Activated naive CD8-positive, alpha-beta T cell treated with anti-CD3 and anti-CD28 coated beads, Interleukin-2, amount 10 ng/mL, durations not matched to agents 7 days and 5 days (primary cell): ENCODE measurements at regions not wholly inside any gene's neighbourhood (a gene's known extent, or its start where the extent isn't known, plus 50 kb on each side); places are given as distances from the start of the nearest gene placed in this dataset.
"Not testable (repeated sequence)": the region's sequence is repeated elsewhere in the genome, so short reads cannot be mapped to it uniquely, and the experiment has no call there.

Experiments used
- ATAC-seq: fragments of 150-1000 bp; cut with Tn5 transposase; one replicate; pipeline ENCODE4 v1.10.0; 2021; ENCODE audit warnings: low read depth, moderate library complexity
- POLR2A ChIA-PET: fragments of 350-600 bp; sonication (Branson Sonifier 250); formaldehyde crosslinking; loops from one replicate; lab custom pipeline; 2021; ENCODE audit warnings: antibody characterized with exemption; lab: Charles Lee
- DNase-seq: peaks from one replicate; pipeline ENCODE4 v3.0.0; 2021
- H3K27ac Mint-ChIP-seq: one replicate; pipeline ENCODE4 v1.8.0; 2022; ENCODE audit warnings: mild to moderate bottlenecking, mixed read lengths
- H3K27me3 Mint-ChIP-seq: one replicate; pipeline ENCODE4 v1.8.0; 2022; ENCODE audit warnings: mild to moderate bottlenecking, moderate library complexity, mixed read lengths
- H3K36me3 Mint-ChIP-seq: one replicate; pipeline ENCODE4 v1.8.0; 2021; ENCODE audit warnings: mild to moderate bottlenecking, mixed read lengths
- H3K4me1 Mint-ChIP-seq: one replicate; pipeline ENCODE4 v1.8.0; 2021; ENCODE audit warnings: mixed read lengths
- H3K4me3 Mint-ChIP-seq: one replicate; pipeline ENCODE4 v1.8.0; 2022; ENCODE audit warnings: mild to moderate bottlenecking, moderate library complexity, mixed read lengths
- H3K9me3 Mint-ChIP-seq: one replicate; pipeline ENCODE4 v1.8.0; 2021; ENCODE audit warnings: mixed read lengths

GRCh38 chr13:21282065-21282464, 105.6 kb downstream of the MRPL57 start:
- ATAC-seq (no peak), DNase-seq (no peak)
- Mint-ChIP-seq H3K9me3 (no peaks in the 10 kb centered on the region), H3K4me1 (no peaks in the 10 kb centered on the region), H3K36me3 (no peaks in the 10 kb centered on the region), H3K27me3 (peaks cover 18% of the 10 kb centered on the region), H3K27ac (no peak overlapping the region), H3K4me3 (no peak overlapping the region)
- POLR2A ChIA-PET: no interaction called here

GRCh38 chr13:21287331-21287907, 111.0 kb downstream of the MRPL57 start:
- POLR2A ChIA-PET: no interaction called here

GRCh38 chr13:21289475-21289874, 113.0 kb downstream of the MRPL57 start:
- no peaks in the 10 kb centered on the region for H3K4me1 Mint-ChIP-seq
- H3K36me3 Mint-ChIP-seq: no peaks in the 10 kb centered on the region
- H3K27me3 Mint-ChIP-seq: no peaks in the 10 kb centered on the region
- ATAC-seq (no peak), DNase-seq (no peak)
- POLR2A ChIA-PET: no interaction called here
- H3K4me3 Mint-ChIP-seq: no peak overlapping the region
- no peaks in the 10 kb centered on the region for H3K9me3 Mint-ChIP-seq
- H3K27ac Mint-ChIP-seq: no peak overlapping the region

More at GRCh38 chr13:21287331-21287907, 111.0 kb downstream of the MRPL57 start:
- Mint-ChIP-seq H3K4me3 (no peak overlapping the region), H3K4me1 (no peaks in the 10 kb centered on the region), H3K27me3 (peaks cover 11% of the 10 kb centered on the region), H3K9me3 (no peaks in the 10 kb centered on the region), H3K36me3 (no peaks in the 10 kb centered on the region), H3K27ac (no peak overlapping the region)
- DNase-seq (no peak), ATAC-seq (no peak)

- H3K27me3 Mint-ChIP-seq, H3K36me3 Mint-ChIP-seq, POLR2A ChIA-PET, DNase-seq, H3K4me3 Mint-ChIP-seq, H3K4me1 Mint-ChIP-seq, H3K27ac Mint-ChIP-seq, ATAC-seq, H3K9me3 Mint-ChIP-seq: not testable (repeated sequence)
Measured at GRCh38 chr13:21290442-21291002, 114.1 kb downstream of the MRPL57 start.

- H3K9me3 Mint-ChIP-seq: no peaks in the 10 kb centered on the region
- no peak for DNase-seq
- H3K27ac Mint-ChIP-seq: no peak overlapping the region
- POLR2A ChIA-PET: no interaction called here
- no peak for ATAC-seq
- no peaks in the 10 kb centered on the region for H3K27me3 Mint-ChIP-seq
- H3K36me3 Mint-ChIP-seq: no peaks in the 10 kb centered on the region
- H3K4me1 Mint-ChIP-seq: no peaks in the 10 kb centered on the region
- H3K4me3 Mint-ChIP-seq: no peak overlapping the region
Measured at GRCh38 chr13:21291840-21292239, 115.4 kb downstream of the MRPL57 start.

GRCh38 chr13:21296991-21297390, 120.5 kb downstream of the MRPL57 start:
- H3K9me3 Mint-ChIP-seq, H3K36me3 Mint-ChIP-seq, H3K27me3 Mint-ChIP-seq, ATAC-seq: not testable (repeated sequence)
- Mint-ChIP-seq H3K4me1 (peaks cover 19% of the 10 kb centered on the region), H3K4me3 (peak overlapping the region; percentile 90), H3K27ac (peak overlapping the region; percentile 42)
- POLR2A ChIA-PET: interaction anchor here (2.4 to 3.0 kb wide), 2 partner anchors 162 to 180 kb away, joined by 12 to 13 read pairs; partner anchors contain the start of gene ZDHHC20
- DNase-seq: peak; percentile 40

- POLR2A ChIA-PET: interaction anchor here (0.7 to 3.0 kb wide), 4 partner anchors 120 to 306 kb away, joined by 4 to 13 read pairs (median 8); partner anchors contain the start of genes MICU2 and ZDHHC20
- DNase-seq (no peak), ATAC-seq (no peak)
- no peaks in the 10 kb centered on the region for H3K9me3 Mint-ChIP-seq
- H3K27ac Mint-ChIP-seq: peak overlapping the region; percentile 42
- peak overlapping the region; percentile 90 for H3K4me3 Mint-ChIP-seq
- no peaks in the 10 kb centered on the region for H3K27me3 Mint-ChIP-seq
- H3K4me1 Mint-ChIP-seq: peaks cover 20% of the 10 kb centered on the region
- peaks cover 1% of the 10 kb centered on the region for H3K36me3 Mint-ChIP-seq
Measured at GRCh38 chr13:21297447-21297846, 121.0 kb downstream of the MRPL57 start.

GRCh38 chr13:21297914-21298831, 121.7 kb downstream of the MRPL57 start:
- POLR2A ChIA-PET: interaction anchor here (0.7 to 3.0 kb wide), 6 partner anchors 121 to 306 kb away, joined by 3 to 13 read pairs (median 4); partner anchors contain the start of genes MICU2, MRPL57, SKA3 and ZDHHC20
- Mint-ChIP-seq H3K27ac (peak overlapping the region; percentile 42), H3K9me3 (no peaks in the 10 kb centered on the region), H3K36me3 (peaks cover 5% of the 10 kb centered on the region), H3K4me3 (peak overlapping the region; percentile 90), H3K27me3 (no peaks in the 10 kb centered on the region), H3K4me1 (peaks cover 21% of the 10 kb centered on the region)
- peak; percentile 91 for ATAC-seq
- DNase-seq: peak; percentile 90

GRCh38 chr13:21304256-21304655, 127.8 kb downstream of the MRPL57 start:
- POLR2A ChIA-PET: no interaction called here
- Mint-ChIP-seq H3K27me3 (no peaks in the 10 kb centered on the region), H3K4me1 (peaks cover 4% of the 10 kb centered on the region), H3K4me3 (no peak overlapping the region), H3K36me3 (peaks cover 6% of the 10 kb centered on the region), H3K27ac (no peak overlapping the region), H3K9me3 (no peaks in the 10 kb centered on the region)
- ATAC-seq: no peak
- no peak for DNase-seq

GRCh38 chr13:21306300-21307073, 130.0 kb downstream of the MRPL57 start:
- H3K27ac Mint-ChIP-seq, H3K4me3 Mint-ChIP-seq, ATAC-seq, H3K27me3 Mint-ChIP-seq, DNase-seq, POLR2A ChIA-PET, H3K9me3 Mint-ChIP-seq: not testable (repeated sequence)
- Mint-ChIP-seq H3K36me3 (peaks cover 14% of the 10 kb centered on the region), H3K4me1 (peaks cover 11% of the 10 kb centered on the region)

- H3K27ac Mint-ChIP-seq, H3K4me3 Mint-ChIP-seq, DNase-seq, POLR2A ChIA-PET, H3K9me3 Mint-ChIP-seq, ATAC-seq, H3K27me3 Mint-ChIP-seq: not testable (repeated sequence)
- peaks cover 14% of the 10 kb centered on the region for H3K36me3 Mint-ChIP-seq
- H3K4me1 Mint-ChIP-seq: peaks cover 11% of the 10 kb centered on the region
Measured at GRCh38 chr13:21307158-21307557, 130.7 kb downstream of the MRPL57 start.

GRCh38 chr13:21308906-21309305, 132.4 kb downstream of the MRPL57 start:
- ATAC-seq: no peak
- POLR2A ChIA-PET: no interaction called here
- H3K4me1 Mint-ChIP-seq: peaks cover 9% of the 10 kb centered on the region

More at GRCh38 chr13:21308906-21309305, 132.4 kb downstream of the MRPL57 start:
- DNase-seq: no peak
- H3K4me3 Mint-ChIP-seq: no peak overlapping the region
- H3K36me3 Mint-ChIP-seq: peaks cover 11% of the 10 kb centered on the region
- no peak overlapping the region for H3K27ac Mint-ChIP-seq
- no peaks in the 10 kb centered on the region for H3K9me3 Mint-ChIP-seq
- H3K27me3 Mint-ChIP-seq: no peaks in the 10 kb centered on the region
